HEK293 (cell line): ENCODE measurements at regions not wholly inside any gene's neighbourhood (a gene's known extent, or its start where the extent isn't known, plus 50 kb on each side); places are given as distances from the start of the nearest gene placed in this dataset.
A peak's percentile ranks its signal among the peaks of the same experiment; 100 is the strongest.

Experiments used
- CTCF ChIA-PET: fragments of 350-600 bp; formaldehyde crosslinking; extraction: SDS; loops from one replicate; lab custom pipeline; 2021; ENCODE audit warnings: antibody characterized with exemption; lab: Yijun Ruan, JAX
- POLR2A ChIA-PET: fragments of 300-600 bp; formaldehyde crosslinking; extraction: SDS; loops from one replicate; lab custom pipeline; 2020; ENCODE audit warnings: antibody characterized with exemption, inconsistent platforms; lab: Yijun Ruan, JAX
- H3K27ac ChIP-seq: fragments of 200-500 bp; sonication (Bioruptor generic); 2 replicates; pipeline ENCODE4 v1.5.1; 2014; ENCODE audit warnings: low read depth, low read length, control low read depth, inconsistent platforms; ENCODE audit errors: extremely low read depth
- H3K36me3 ChIP-seq, 2 experiments: fragments of 200-500 bp in 1 of 2; sonication (Bioruptor generic) in 1 of 2; 1 replicate in 1 of 2; 2 replicates in 1 of 2; pipeline ENCODE4 v1.5.1; 2014 to 2017; ENCODE audit warnings: inconsistent platforms in 2 of 2, low read length in 2 of 2; ENCODE audit not compliant: control insufficient read depth in 2 of 2, insufficient read depth in 1 of 2
- H3K4me1 ChIP-seq: fragments of 200-500 bp; sonication (Bioruptor generic); 2 replicates; pipeline ENCODE4 v1.5.1; 2014; ENCODE audit warnings: mild to moderate bottlenecking, low read length, inconsistent platforms; ENCODE audit not compliant: control insufficient read depth, insufficient read depth
- H3K4me3 ChIP-seq: 2 replicates; pipeline ENCODE4 v1.5.1; 2011; ENCODE audit warnings: low read depth, mild to moderate bottlenecking, control low read depth, low read length, moderate library complexity
- H3K9me3 ChIP-seq: fragments of 200-500 bp; sonication (Bioruptor generic); 2 replicates; pipeline ENCODE4 v1.5.1; 2014; ENCODE audit warnings: low read depth, low read length, inconsistent platforms; ENCODE audit not compliant: control insufficient read depth, insufficient read depth
- ATF2 ChIP-seq: fragments of 450-650 bp; formaldehyde crosslinking; IDR thresholded peaks from 2 replicates; pipeline ENCODE4 v1.5.1; 2016; ENCODE audit warnings: missing biosample characterization, missing genetic modification characterization, low read depth
- EGR2 ChIP-seq: fragments of 450-650 bp; formaldehyde crosslinking; IDR thresholded peaks from 2 replicates; pipeline ENCODE4 v1.5.1; 2016; ENCODE audit warnings: low read depth, missing biosample characterization, missing genetic modification characterization
- ELK4 ChIP-seq: IDR thresholded peaks from 2 replicates; pipeline ENCODE4 v1.6.1; 2011; ENCODE audit warnings: mild to moderate bottlenecking, low read depth, low read length, borderline replicate concordance
- GLIS1 ChIP-seq: fragments of 450-650 bp; formaldehyde crosslinking; IDR thresholded peaks from 2 replicates; pipeline ENCODE4 v1.5.1; 2016; ENCODE audit warnings: missing biosample characterization, missing genetic modification characterization
- INSM2 ChIP-seq: fragments of 450-650 bp; formaldehyde crosslinking; IDR thresholded peaks from 2 replicates; pipeline ENCODE4 v1.5.1; 2016; ENCODE audit warnings: missing biosample characterization, missing genetic modification characterization
- OSR2 ChIP-seq: fragments of 450-650 bp; formaldehyde crosslinking; IDR thresholded peaks from 2 replicates; pipeline ENCODE4 v1.5.1; 2016; ENCODE audit warnings: missing biosample characterization, missing genetic modification characterization
- SCRT2 ChIP-seq: fragments of 450-650 bp; formaldehyde crosslinking; IDR thresholded peaks from 2 replicates; pipeline ENCODE4 v1.5.1; 2016; ENCODE audit warnings: missing biosample characterization, missing genetic modification characterization
- SP7 ChIP-seq: fragments of 450-650 bp; formaldehyde crosslinking; IDR thresholded peaks from 2 replicates; pipeline ENCODE4 v1.5.1; 2016; ENCODE audit warnings: missing biosample characterization, missing genetic modification characterization
- ZFP69B ChIP-seq: fragments of 450-650 bp; formaldehyde crosslinking; IDR thresholded peaks from 2 replicates; pipeline ENCODE4 v1.5.1; 2016; ENCODE audit warnings: missing biosample characterization, missing genetic modification characterization
- ZIC2 ChIP-seq: fragments of 450-650 bp; formaldehyde crosslinking; IDR thresholded peaks from 2 replicates; pipeline ENCODE4 v1.5.1; 2016; ENCODE audit warnings: missing biosample characterization, missing genetic modification characterization
- ZNF133 ChIP-seq: fragments of 450-650 bp; formaldehyde crosslinking; IDR thresholded peaks from 2 replicates; pipeline ENCODE4 v1.5.1; 2016; ENCODE audit warnings: missing biosample characterization, missing genetic modification characterization
- ZNF157 ChIP-seq: fragments of 450-650 bp; formaldehyde crosslinking; IDR thresholded peaks from 2 replicates; pipeline ENCODE4 v1.5.1; 2016; ENCODE audit warnings: missing biosample characterization, missing genetic modification characterization
- ZNF2 ChIP-seq: fragments of 450-650 bp; formaldehyde crosslinking; IDR thresholded peaks from 2 replicates; pipeline ENCODE4 v1.5.1; 2016; ENCODE audit warnings: missing biosample characterization, missing genetic modification characterization
- ZNF302 ChIP-seq: fragments of 450-650 bp; formaldehyde crosslinking; IDR thresholded peaks from 2 replicates; pipeline ENCODE4 v1.5.1; 2016; ENCODE audit warnings: missing biosample characterization, missing genetic modification characterization, low read depth
- ZNF362 ChIP-seq: fragments of 450-650 bp; formaldehyde crosslinking; IDR thresholded peaks from 2 replicates; pipeline ENCODE4 v1.5.1; 2016; ENCODE audit warnings: missing biosample characterization, missing genetic modification characterization
- ZNF513 ChIP-seq: fragments of 450-650 bp; IDR thresholded peaks from 2 replicates; pipeline ENCODE4 v1.5.1; 2018; ENCODE audit warnings: missing biosample characterization, missing genetic modification characterization
- ZNF701 ChIP-seq: fragments of 450-650 bp; formaldehyde crosslinking; IDR thresholded peaks from 2 replicates; pipeline ENCODE4 v1.5.1; 2016; ENCODE audit warnings: missing biosample characterization, missing genetic modification characterization
- ZNF792 ChIP-seq: fragments of 450-650 bp; formaldehyde crosslinking; IDR thresholded peaks from 2 replicates; pipeline ENCODE4 v1.5.1; 2016; ENCODE audit warnings: missing biosample characterization, missing genetic modification characterization
- ZSCAN23 ChIP-seq: fragments of 450-650 bp; formaldehyde crosslinking; IDR thresholded peaks from 2 replicates; pipeline ENCODE4 v1.5.1; 2016; ENCODE audit warnings: missing biosample characterization, missing genetic modification characterization

- H3K36me3 ChIP-seq: no peaks in the 10 kb centered on the region
- ChIA-PET CTCF (interaction anchor here (0.7 kb wide), 1 partner anchor 102 kb away, joined by 3 read pairs; no protein-coding TSS in a partner anchor), POLR2A (no interaction called here)
- H3K27ac ChIP-seq: no peak overlapping the region
- H3K4me3 ChIP-seq: no peak overlapping the region
- no peaks in the 10 kb centered on the region for H3K4me1 ChIP-seq
- TF ChIP-seq SCRT2 (tag by site-specific recombination) (no peak), ZNF133 (tag by site-specific recombination) (no peak), ZNF513 (tag by site-specific recombination) (peak; percentile 44; the same call in 1 of the 2 replicates)
- no peaks in the 10 kb centered on the region for H3K9me3 ChIP-seq
These were observed 148.2 kb downstream of the NECTIN1 start for GRCh38 chr11:119580751-119581150.

- Histone ChIP-seq H3K36me3 (no peaks in the 10 kb centered on the region), H3K4me3 (no peak overlapping the region), H3K27ac (no peak overlapping the region), H3K9me3 (no peaks in the 10 kb centered on the region), H3K4me1 (no peaks in the 10 kb centered on the region)
- ChIA-PET CTCF (no interaction called here), POLR2A (no interaction called here)
- TF ChIP-seq ZSCAN23 (tag by site-specific recombination) (no peak), ZNF701 (tag by site-specific recombination) (no peak)
These were observed 148.9 kb downstream of the NECTIN1 start for GRCh38 chr11:119580081-119580480.

GRCh38 chr11:119578521-119579191 is 150.3 kb downstream of the NECTIN1 start:
- CTCF ChIA-PET: interaction anchor here (0.9 kb wide), 1 partner anchor 198 kb away, joined by 3 read pairs; no protein-coding TSS in a partner anchor
- Histone ChIP-seq H3K4me1 (no peaks in the 10 kb centered on the region), H3K9me3 (no peaks in the 10 kb centered on the region), H3K27ac (no peak overlapping the region)
- TF ChIP-seq OSR2: peak; percentile 21; the same call in 1 of the 2 replicates
- TF ChIP-seq ZFP69B (tag by site-specific recombination): no peak
- peak; percentile 40; the same call in 1 of the 2 replicates for TF ChIP-seq ATF2 (tag by site-specific recombination)
- no peak for TF ChIP-seq ELK4
- TF ChIP-seq ZIC2 (tag by site-specific recombination): 0 out of 2 replicates have a peak, but pooled peaks have one; percentile 8
- TF ChIP-seq, all 188 proteins: peak for 3
- POLR2A ChIA-PET: no interaction called here
- Histone ChIP-seq H3K36me3 (no peaks in the 10 kb centered on the region), H3K4me3 (no peak overlapping the region)

GRCh38 chr11:119573858-119574257 is 150.9 kb upstream of the THY1 start:
- no peaks in the 10 kb centered on the region for H3K4me1 ChIP-seq
- H3K36me3 ChIP-seq: no peaks in the 10 kb centered on the region
- H3K9me3 ChIP-seq: no peaks in the 10 kb centered on the region
- H3K27ac ChIP-seq: no peak overlapping the region
- CTCF ChIA-PET: interaction anchor here (0.6 to 1.7 kb wide), 3 partner anchors 8 to 10 kb away, joined by 3 to 7 read pairs (median 3); no protein-coding TSS in a partner anchor
- POLR2A ChIA-PET: no interaction called here
- no peak overlapping the region for H3K4me3 ChIP-seq
- TF ChIP-seq EGR2 (tag by site-specific recombination) (no peak), SP7 (tag by site-specific recombination) (no peak), ZNF2 (tag by site-specific recombination) (no peak), ZNF157 (tag by site-specific recombination) (no peak), GLIS1 (tag by site-specific recombination) (no peak), ZNF513 (tag by site-specific recombination) (no peak), ZNF302 (tag by site-specific recombination) (no peak), ZNF362 (tag by site-specific recombination) (no peak), INSM2 (tag by site-specific recombination) (no peak), ZNF792 (tag by site-specific recombination) (no peak)
